Vagina (tissue), 2 donors: ENCODE measurements at regions not wholly inside any gene's neighbourhood (a gene's known extent, or its start where the extent isn't known, plus 50 kb on each side); places are given as distances from the start of the nearest gene placed in this dataset.
"Not testable (repeated sequence)": the region's sequence is repeated elsewhere in the genome, so short reads cannot be mapped to it uniquely, and the experiment has no call there.

Experiments
- DNase-seq, 2 donors: peaks; one replicate each; pipeline ENCODE4 v3.0.0-alpha.2; 2017; ENCODE audit errors: extremely low spot score in 2 of 2
- H3K27ac ChIP-seq: fragments of 200-600 bp; sonication (generic); one replicate; pipeline ENCODE4 v1.5.1; 2019
- H3K27me3 ChIP-seq: fragments of 200-600 bp; sonication (generic); one replicate; pipeline ENCODE4 v1.5.1; 2019
- H3K36me3 ChIP-seq, 2 donors: fragments of 200-600 bp; sonication (generic); one replicate each; pipeline ENCODE4 v1.5.1; 2017 to 2019
- H3K4me1 ChIP-seq: fragments of 200-600 bp; sonication (generic); one replicate; pipeline ENCODE4 v1.5.1; 2019
- H3K4me3 ChIP-seq, 2 donors: fragments of 200-600 bp; sonication (generic); 1 replicate in 1 of 2; 2 replicates in 1 of 2; pipeline ENCODE4 v1.5.1; 2016 to 2019
- H3K9me3 ChIP-seq: fragments of 200-600 bp; sonication (generic); one replicate; pipeline ENCODE4 v1.5.1; 2019
- CTCF ChIP-seq, 3 experiments: fragments of 450-650 bp in 2 of 3; fragments of 200-600 bp in 1 of 3; sonication (generic) in 1 of 3; IDR thresholded peaks; one replicate each; pipeline ENCODE4 v1.5.1; 2017 to 2019; ENCODE audit warnings: antibody characterized with exemption in 3 of 3, mild to moderate bottlenecking in 2 of 3, moderate library complexity in 2 of 3
- POLR2A ChIP-seq, 2 donors: fragments of 450-650 bp; IDR thresholded peaks; one replicate each; pipeline ENCODE4 v1.6.1; 2017; ENCODE audit warnings: antibody characterized with exemption in 2 of 2, mild to moderate bottlenecking in 2 of 2, moderate library complexity in 2 of 2
- POLR2AphosphoS5 ChIP-seq, 2 donors: sonication (generic); formaldehyde crosslinking; IDR thresholded peaks; one replicate each; pipeline ENCODE4 v1.9.0; 2017; ENCODE audit warnings: antibody characterized with exemption in 2 of 2, mild to moderate bottlenecking in 2 of 2, low read depth in 1 of 2; ENCODE audit not compliant: insufficient read depth in 1 of 2
- intact Hi-C: fragments of 100-400 bp; cut with DNase I; formaldehyde crosslinking; loops from one replicate; pipeline ENCODE4 v1.15.1; 2023

DNA sequence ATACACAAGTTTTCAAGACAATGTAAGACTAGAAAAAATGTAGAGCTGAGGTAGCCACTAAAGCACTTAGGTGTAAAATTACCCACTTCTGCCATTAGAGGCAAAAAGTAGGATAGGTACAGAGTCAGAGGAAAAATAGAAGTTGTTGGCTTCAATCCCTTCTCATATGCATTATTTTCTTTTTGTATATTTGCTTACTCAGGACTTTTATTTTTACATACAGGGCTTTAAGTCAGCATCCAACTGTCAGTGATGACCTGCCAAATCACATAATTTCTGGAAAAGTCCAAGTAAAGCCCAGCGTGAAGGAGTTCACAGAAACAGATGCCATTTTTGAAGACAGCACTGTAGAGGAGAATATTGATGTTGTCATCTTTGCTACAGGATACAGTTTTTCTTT lies 211.0 kb upstream of the POGK start:
- Histone ChIP-seq H3K4me1 (no peaks in the 10 kb centered on the region), H3K27me3 (no peaks in the 10 kb centered on the region), H3K27ac (no peak overlapping the region), H3K4me3 (no peak overlapping the region), H3K9me3 (no peaks in the 10 kb centered on the region), H3K36me3 (no peaks in the 10 kb centered on the region)
- intact Hi-C loops = no loop called here
- TF ChIP-seq CTCF (IDR thresholded peaks at IDR 0.05) (no peak), POLR2A (IDR thresholded peaks at IDR 0.05) (no peak), POLR2AphosphoS5 (IDR thresholded peaks at IDR 0.05; ENCODE audit: insufficient read depth in 1 of 2, low read depth in 1 of 2) (no peak)
- no peak for DNase-seq

DNA sequence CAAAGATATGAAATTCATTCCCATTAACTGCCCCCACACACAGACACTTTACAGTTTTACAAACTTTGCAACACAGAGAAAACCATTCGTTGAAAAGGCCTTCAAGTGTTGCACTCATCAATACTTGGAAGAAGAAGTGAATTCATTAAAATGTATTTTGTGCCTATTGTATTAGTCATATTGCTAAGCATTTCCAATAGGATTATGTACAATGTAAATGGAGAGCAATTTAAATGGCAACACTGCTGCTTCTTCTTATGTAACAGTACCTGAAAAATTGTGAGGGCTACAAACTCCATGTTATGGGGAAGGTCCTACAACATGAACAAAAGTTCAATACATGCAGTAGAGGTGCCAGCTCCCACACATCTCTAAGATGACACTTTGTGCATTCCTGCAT lies 209.3 kb upstream of the POGK start:
- intact Hi-C loops = no loop called here
- no peak for TF ChIP-seq POLR2AphosphoS5 (IDR thresholded peaks at IDR 0.05; ENCODE audit: insufficient read depth in 1 of 2, low read depth in 1 of 2)
- TF ChIP-seq POLR2A (IDR thresholded peaks at IDR 0.05) = no peak
- TF ChIP-seq CTCF (IDR thresholded peaks at IDR 0.05) = no peak
- Histone ChIP-seq H3K4me3 (no peak overlapping the region), H3K4me1 (no peaks in the 10 kb centered on the region), H3K9me3 (no peaks in the 10 kb centered on the region), H3K27ac (no peak overlapping the region), H3K27me3 (no peaks in the 10 kb centered on the region), H3K36me3 (no peaks in the 10 kb centered on the region)
- no peak for DNase-seq

GRCh38 chr1:166630369-166630768 lies 208.9 kb upstream of the POGK start:
- no peak for TF ChIP-seq CTCF (IDR thresholded peaks at IDR 0.05)
- no peak overlapping the region for H3K4me3 ChIP-seq
- no peaks in the 10 kb centered on the region for H3K9me3 ChIP-seq
- intact Hi-C loops = no loop called here
- DNase-seq = no peak
- no peaks in the 10 kb centered on the region for H3K27me3 ChIP-seq
- no peak overlapping the region for H3K27ac ChIP-seq
- no peaks in the 10 kb centered on the region for H3K36me3 ChIP-seq
- H3K4me1 ChIP-seq = no peaks in the 10 kb centered on the region

GRCh38 chr1:166638137-166638536 lies 201.1 kb upstream of the POGK start:
- intact Hi-C loops = no loop called here
- DNase-seq = no peak
- H3K36me3 ChIP-seq = no peaks in the 10 kb centered on the region
- no peak for TF ChIP-seq POLR2AphosphoS5 (IDR thresholded peaks at IDR 0.05; ENCODE audit: insufficient read depth in 1 of 2, low read depth in 1 of 2)
- no peak for TF ChIP-seq POLR2A (IDR thresholded peaks at IDR 0.05)
- no peak for TF ChIP-seq CTCF (IDR thresholded peaks at IDR 0.05)
- H3K27ac ChIP-seq = no peak overlapping the region
- H3K9me3 ChIP-seq = no peaks in the 10 kb centered on the region
- H3K27me3 ChIP-seq = no peaks in the 10 kb centered on the region
- H3K4me3 ChIP-seq = no peak overlapping the region
- H3K4me1 ChIP-seq = no peaks in the 10 kb centered on the region

DNA sequence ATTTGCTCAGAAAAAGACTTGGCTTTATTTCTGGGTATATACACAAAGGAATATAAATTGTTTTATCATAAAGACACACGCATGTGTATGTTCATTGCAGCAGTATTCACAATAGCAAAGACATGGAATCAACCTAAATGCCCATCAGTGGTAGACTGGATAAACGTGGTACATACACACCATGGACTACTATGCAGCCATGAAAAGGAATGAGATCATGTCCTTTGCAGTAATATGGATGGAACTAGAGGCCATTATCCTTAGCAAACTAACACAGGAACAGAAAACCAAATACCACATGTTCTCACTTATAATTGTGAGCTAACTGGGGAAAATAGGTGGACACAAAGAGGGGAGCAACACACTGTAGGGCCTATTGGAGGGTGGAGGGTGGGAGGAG lies 182.0 kb upstream of the POGK start:
- not testable (repeated sequence) for H3K9me3 ChIP-seq, H3K4me3 ChIP-seq, H3K27me3 ChIP-seq, H3K36me3 ChIP-seq, DNase-seq, H3K4me1 ChIP-seq, H3K27ac ChIP-seq
- intact Hi-C loops = loop anchor here (5.0 kb wide), 1 partner anchor 775 kb away; no protein-coding TSS in a partner anchor

DNA sequence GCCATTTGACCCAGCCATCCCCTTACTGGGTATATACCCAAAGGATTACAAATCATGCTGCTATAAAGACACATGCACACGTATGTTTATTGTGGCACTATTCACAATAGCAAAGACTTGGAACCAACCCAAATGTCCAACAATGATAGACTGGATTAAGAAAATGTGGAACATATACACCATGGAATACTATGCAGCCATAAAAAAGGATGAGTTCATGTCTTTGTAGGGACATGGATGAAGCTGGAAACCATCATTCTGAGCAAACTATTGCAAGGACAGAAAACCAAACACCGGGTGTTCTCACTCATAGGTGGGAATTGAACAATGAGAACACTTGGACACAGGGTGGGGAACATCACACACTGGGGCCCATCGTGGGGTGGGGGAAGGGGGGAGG lies 172.5 kb upstream of the POGK start:
- H3K9me3 ChIP-seq, DNase-seq, H3K4me1 ChIP-seq, H3K27me3 ChIP-seq, intact Hi-C loops, H3K36me3 ChIP-seq, H3K27ac ChIP-seq, H3K4me3 ChIP-seq: not testable (repeated sequence)

DNA sequence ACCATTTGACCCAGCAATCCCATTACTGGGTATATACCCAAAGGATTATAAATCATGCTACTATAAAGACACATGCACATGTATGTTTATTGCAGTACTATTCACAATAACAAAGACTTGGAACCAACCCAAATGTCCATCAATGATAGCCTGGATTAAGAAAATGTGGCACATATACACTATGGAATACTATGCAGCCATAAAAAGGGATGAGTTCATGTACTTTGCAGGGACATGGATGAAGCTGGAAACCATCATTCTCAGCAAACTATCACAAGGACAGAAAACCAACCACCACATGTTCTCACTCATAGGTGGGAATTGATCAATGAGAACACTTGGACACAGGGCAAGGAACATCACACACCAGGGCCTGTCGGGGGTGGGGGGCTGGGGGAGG lies 171.7 kb upstream of the POGK start:
- DNase-seq = not testable (repeated sequence)

More for the DNA sequence above, 171.7 kb upstream of the POGK start:
- H3K4me1 ChIP-seq, H3K27me3 ChIP-seq, H3K27ac ChIP-seq, H3K4me3 ChIP-seq, intact Hi-C loops, H3K36me3 ChIP-seq, H3K9me3 ChIP-seq: not testable (repeated sequence)
